ENCODE measurements at regions not wholly inside any gene's neighbourhood (a gene's known extent, or its start where the extent isn't known, plus 50 kb on each side); places are given as distances from the start of the nearest gene placed in this dataset.

DNA sequence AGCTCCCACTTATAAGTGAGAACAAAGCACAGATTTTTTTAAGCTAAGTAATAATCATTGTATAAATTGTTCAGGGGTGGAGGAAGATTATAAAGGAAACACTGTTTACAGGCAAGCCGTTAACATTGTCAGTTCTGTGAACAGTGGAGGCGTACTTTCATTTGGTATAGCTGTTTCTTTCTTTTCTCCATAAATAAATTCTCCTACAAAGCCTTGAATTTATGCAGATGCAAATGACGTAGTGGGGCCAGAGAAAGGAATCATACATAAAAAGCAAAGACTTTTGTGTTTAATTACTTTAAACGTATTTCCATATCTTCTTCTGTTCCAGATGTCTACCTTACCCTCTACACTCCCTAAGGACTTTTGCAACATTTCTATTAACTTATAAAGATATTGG lies 914.9 kb downstream of the ZPLD1 start:
- Histone ChIP-seq H3K4me2 (ENCODE audit: low read length) (no peak overlapping the region), H4K20me1 (ENCODE audit: insufficient read depth) (no peaks in the 10 kb centered on the region), H3K4me3 (ENCODE audit: low read length) (no peak overlapping the region), H3K9me2 (ENCODE audit: insufficient read depth, low read length) (no peaks in the 10 kb centered on the region), H3K27ac (ENCODE audit: low read length) (no peak overlapping the region), H3F3A (ENCODE audit: insufficient read depth, low read length, poor library complexity, severe bottlenecking) (no peaks in the 10 kb centered on the region), H3K9me3 (ENCODE audit: low read length) (no peaks in the 10 kb centered on the region), H3K27me3 (ENCODE audit: insufficient read depth, low read depth, low read length) (no peaks in the 10 kb centered on the region), H3K9ac (ENCODE audit: low read length) (no peak overlapping the region), H2AFZ (ENCODE audit: low read depth, low read length) (no peak overlapping the region), H3K79me2 (replicated peaks; ENCODE audit: insufficient read depth, low read length) (no peaks in the 10 kb centered on the region), H3K36me3 (ENCODE audit: insufficient read depth, low read length) (no peaks in the 10 kb centered on the region)
- TF ChIP-seq RAD21 (conservative IDR thresholded peaks at IDR 0.05): no peak
- TF ChIP-seq MXI1 (conservative IDR thresholded peaks at IDR 0.05; ENCODE audit: poor library complexity, severe bottlenecking): no peak

DNA sequence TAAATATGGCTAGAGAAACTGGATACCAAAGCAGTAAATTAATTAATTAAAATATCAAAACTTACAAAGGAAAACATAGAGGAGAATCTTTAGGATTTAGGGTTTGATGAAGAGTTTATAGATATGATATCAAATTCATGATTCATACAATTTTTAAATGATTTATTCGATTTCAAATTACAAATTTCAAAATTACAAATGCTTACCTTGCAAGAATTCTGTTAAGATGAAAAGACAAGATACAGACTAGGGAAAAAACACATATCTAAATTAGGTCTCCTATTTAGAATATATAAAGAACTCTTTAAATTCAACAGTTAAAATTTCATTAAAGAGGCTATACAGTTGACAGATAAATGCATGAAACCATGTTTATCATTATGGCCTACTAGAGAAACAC lies 930.7 kb downstream of the ZPLD1 start:
- Histone ChIP-seq H3K9me3 (ENCODE audit: low read length) (no peaks in the 10 kb centered on the region), H3F3A (ENCODE audit: insufficient read depth, low read length, poor library complexity, severe bottlenecking) (no peaks in the 10 kb centered on the region), H2AFZ (ENCODE audit: low read depth, low read length) (no peak overlapping the region), H3K36me3 (ENCODE audit: insufficient read depth, low read length) (no peaks in the 10 kb centered on the region), H3K79me2 (replicated peaks; ENCODE audit: insufficient read depth, low read length) (no peaks in the 10 kb centered on the region), H4K20me1 (ENCODE audit: insufficient read depth) (no peaks in the 10 kb centered on the region), H3K27ac (ENCODE audit: low read length) (no peak overlapping the region), H3K9ac (ENCODE audit: low read length) (no peak overlapping the region), H3K4me2 (ENCODE audit: low read length) (no peak overlapping the region), H3K27me3 (ENCODE audit: insufficient read depth, low read depth, low read length) (no peaks in the 10 kb centered on the region), H3K4me3 (ENCODE audit: low read length) (no peak overlapping the region), H3K9me2 (ENCODE audit: insufficient read depth, low read length) (no peaks in the 10 kb centered on the region)
- TF ChIP-seq, protein P1, sequence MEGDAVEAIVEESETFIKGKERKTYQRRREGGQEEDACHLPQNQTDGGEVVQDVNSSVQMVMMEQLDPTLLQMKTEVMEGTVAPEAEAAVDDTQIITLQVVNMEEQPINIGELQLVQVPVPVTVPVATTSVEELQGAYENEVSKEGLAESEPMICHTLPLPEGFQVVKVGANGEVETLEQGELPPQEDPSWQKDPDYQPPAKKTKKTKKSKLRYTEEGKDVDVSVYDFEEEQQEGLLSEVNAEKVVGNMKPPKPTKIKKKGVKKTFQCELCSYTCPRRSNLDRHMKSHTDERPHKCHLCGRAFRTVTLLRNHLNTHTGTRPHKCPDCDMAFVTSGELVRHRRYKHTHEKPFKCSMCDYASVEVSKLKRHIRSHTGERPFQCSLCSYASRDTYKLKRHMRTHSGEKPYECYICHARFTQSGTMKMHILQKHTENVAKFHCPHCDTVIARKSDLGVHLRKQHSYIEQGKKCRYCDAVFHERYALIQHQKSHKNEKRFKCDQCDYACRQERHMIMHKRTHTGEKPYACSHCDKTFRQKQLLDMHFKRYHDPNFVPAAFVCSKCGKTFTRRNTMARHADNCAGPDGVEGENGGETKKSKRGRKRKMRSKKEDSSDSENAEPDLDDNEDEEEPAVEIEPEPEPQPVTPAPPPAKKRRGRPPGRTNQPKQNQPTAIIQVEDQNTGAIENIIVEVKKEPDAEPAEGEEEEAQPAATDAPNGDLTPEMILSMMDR (IDR thresholded peaks at IDR 0.05; ENCODE audit: poor library complexity, severe bottlenecking): no peak
- TF ChIP-seq, protein P2, sequence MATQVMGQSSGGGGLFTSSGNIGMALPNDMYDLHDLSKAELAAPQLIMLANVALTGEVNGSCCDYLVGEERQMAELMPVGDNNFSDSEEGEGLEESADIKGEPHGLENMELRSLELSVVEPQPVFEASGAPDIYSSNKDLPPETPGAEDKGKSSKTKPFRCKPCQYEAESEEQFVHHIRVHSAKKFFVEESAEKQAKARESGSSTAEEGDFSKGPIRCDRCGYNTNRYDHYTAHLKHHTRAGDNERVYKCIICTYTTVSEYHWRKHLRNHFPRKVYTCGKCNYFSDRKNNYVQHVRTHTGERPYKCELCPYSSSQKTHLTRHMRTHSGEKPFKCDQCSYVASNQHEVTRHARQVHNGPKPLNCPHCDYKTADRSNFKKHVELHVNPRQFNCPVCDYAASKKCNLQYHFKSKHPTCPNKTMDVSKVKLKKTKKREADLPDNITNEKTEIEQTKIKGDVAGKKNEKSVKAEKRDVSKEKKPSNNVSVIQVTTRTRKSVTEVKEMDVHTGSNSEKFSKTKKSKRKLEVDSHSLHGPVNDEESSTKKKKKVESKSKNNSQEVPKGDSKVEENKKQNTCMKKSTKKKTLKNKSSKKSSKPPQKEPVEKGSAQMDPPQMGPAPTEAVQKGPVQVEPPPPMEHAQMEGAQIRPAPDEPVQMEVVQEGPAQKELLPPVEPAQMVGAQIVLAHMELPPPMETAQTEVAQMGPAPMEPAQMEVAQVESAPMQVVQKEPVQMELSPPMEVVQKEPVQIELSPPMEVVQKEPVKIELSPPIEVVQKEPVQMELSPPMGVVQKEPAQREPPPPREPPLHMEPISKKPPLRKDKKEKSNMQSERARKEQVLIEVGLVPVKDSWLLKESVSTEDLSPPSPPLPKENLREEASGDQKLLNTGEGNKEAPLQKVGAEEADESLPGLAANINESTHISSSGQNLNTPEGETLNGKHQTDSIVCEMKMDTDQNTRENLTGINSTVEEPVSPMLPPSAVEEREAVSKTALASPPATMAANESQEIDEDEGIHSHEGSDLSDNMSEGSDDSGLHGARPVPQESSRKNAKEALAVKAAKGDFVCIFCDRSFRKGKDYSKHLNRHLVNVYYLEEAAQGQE (IDR thresholded peaks at IDR 0.05; ENCODE audit: borderline replicate concordance): no peak
- TF ChIP-seq EP300 (conservative IDR thresholded peaks at IDR 0.05; ENCODE audit: poor library complexity, severe bottlenecking) (no peak), TAF1 (IDR thresholded peaks at IDR 0.05; ENCODE audit: low read depth) (no peak), RAD21 (conservative IDR thresholded peaks at IDR 0.05) (no peak), MXI1 (conservative IDR thresholded peaks at IDR 0.05; ENCODE audit: poor library complexity, severe bottlenecking) (no peak), POLR2AphosphoS5 (IDR thresholded peaks at IDR 0.05) (no peak), EZH2 (IDR thresholded peaks at IDR 0.05; ENCODE audit: borderline replicate concordance, insufficient read depth, low read length, poor library complexity, severe bottlenecking) (no peak), SMC3 (conservative IDR thresholded peaks at IDR 0.05; ENCODE audit: poor library complexity) (no peak)

DNA sequence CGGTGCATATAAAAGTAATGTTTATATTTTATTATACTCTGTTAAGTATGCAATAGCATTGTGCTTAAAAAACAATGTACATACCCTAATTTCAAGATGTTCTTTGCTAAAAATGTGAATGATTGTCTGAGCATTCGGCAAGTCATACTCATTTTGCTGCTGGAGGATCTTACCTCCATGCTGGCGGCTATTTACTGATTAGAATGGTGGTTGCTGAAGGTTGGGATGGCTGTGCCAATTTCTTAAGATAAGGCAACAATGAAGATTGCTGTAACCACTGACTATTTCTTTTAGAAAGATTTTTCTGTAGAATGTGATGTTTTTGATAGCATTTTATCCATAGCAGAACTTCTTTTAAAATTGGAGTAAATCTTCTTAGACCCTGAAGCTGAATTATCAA lies 932.7 kb downstream of the ZPLD1 start:
- TF ChIP-seq EZH2 (IDR thresholded peaks at IDR 0.05; ENCODE audit: borderline replicate concordance, insufficient read depth, low read length, poor library complexity, severe bottlenecking) (no peak), EP300 (conservative IDR thresholded peaks at IDR 0.05; ENCODE audit: poor library complexity, severe bottlenecking) (no peak), TAF1 (IDR thresholded peaks at IDR 0.05; ENCODE audit: low read depth) (no peak), RAD21 (conservative IDR thresholded peaks at IDR 0.05) (no peak), SMC3 (conservative IDR thresholded peaks at IDR 0.05; ENCODE audit: poor library complexity) (no peak), POLR2AphosphoS5 (IDR thresholded peaks at IDR 0.05) (no peak), MXI1 (conservative IDR thresholded peaks at IDR 0.05; ENCODE audit: poor library complexity, severe bottlenecking) (no peak)
- TF ChIP-seq, protein P1 (IDR thresholded peaks at IDR 0.05; ENCODE audit: poor library complexity, severe bottlenecking): no peak
- TF ChIP-seq, protein P2 (IDR thresholded peaks at IDR 0.05; ENCODE audit: borderline replicate concordance): no peak
- Histone ChIP-seq H3K9me3 (ENCODE audit: low read length) (no peaks in the 10 kb centered on the region), H3K9ac (ENCODE audit: low read length) (no peak overlapping the region), H2AFZ (ENCODE audit: low read depth, low read length) (no peak overlapping the region), H3K79me2 (replicated peaks; ENCODE audit: insufficient read depth, low read length) (no peaks in the 10 kb centered on the region), H3K4me2 (ENCODE audit: low read length) (no peak overlapping the region), H3K27me3 (ENCODE audit: insufficient read depth, low read depth, low read length) (no peaks in the 10 kb centered on the region), H3K36me3 (ENCODE audit: insufficient read depth, low read length) (no peaks in the 10 kb centered on the region), H3F3A (ENCODE audit: insufficient read depth, low read length, poor library complexity, severe bottlenecking) (no peaks in the 10 kb centered on the region), H3K4me3 (ENCODE audit: low read length) (no peak overlapping the region), H3K9me2 (ENCODE audit: insufficient read depth, low read length) (no peaks in the 10 kb centered on the region), H4K20me1 (ENCODE audit: insufficient read depth) (no peaks in the 10 kb centered on the region), H3K27ac (ENCODE audit: low read length) (no peak overlapping the region)
